Vagina (tissue), 2 donors: ENCODE measurements at regions not wholly inside any gene's neighbourhood (a gene's known extent, or its start where the extent isn't known, plus 50 kb on each side); places are given as distances from the start of the nearest gene placed in this dataset.

Experiments used
- POLR2AphosphoS5 ChIP-seq, 2 donors: sonication (generic); formaldehyde crosslinking; IDR thresholded peaks; one replicate each; pipeline ENCODE4 v1.9.0; 2017; ENCODE audit warnings: antibody characterized with exemption in 2 of 2, mild to moderate bottlenecking in 2 of 2, low read depth in 1 of 2; ENCODE audit not compliant: insufficient read depth in 1 of 2
- TF ChIP-seq, protein P1 (sequence below), 3 experiments: fragments of 450-650 bp in 2 of 3; fragments of 200-600 bp in 1 of 3; sonication (generic) in 1 of 3; IDR thresholded peaks; one replicate each; pipeline ENCODE4 v1.5.1; 2017 to 2019; ENCODE audit warnings: antibody characterized with exemption in 3 of 3, mild to moderate bottlenecking in 2 of 3, moderate library complexity in 2 of 3

DNA sequence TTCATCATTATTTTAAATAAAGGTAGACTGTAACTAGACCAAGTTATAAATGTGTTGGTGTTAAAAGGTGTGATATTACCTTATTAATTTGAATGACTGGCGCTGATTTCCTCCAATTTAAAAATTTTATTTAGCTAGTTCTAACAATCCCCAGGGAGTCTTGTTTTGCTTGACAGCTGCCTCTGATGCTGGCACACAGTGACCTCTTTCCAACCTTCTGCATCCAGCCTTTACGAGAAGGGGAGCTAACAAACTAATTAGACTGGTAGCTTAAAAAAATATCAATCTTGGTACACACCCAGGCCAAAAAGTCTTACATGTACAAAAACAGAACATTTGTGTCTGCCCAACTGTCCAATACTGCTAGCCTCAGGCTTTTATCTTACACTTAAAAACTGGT, 51.8 kb upstream of the ENPEP start:
- TF ChIP-seq, protein P1, sequence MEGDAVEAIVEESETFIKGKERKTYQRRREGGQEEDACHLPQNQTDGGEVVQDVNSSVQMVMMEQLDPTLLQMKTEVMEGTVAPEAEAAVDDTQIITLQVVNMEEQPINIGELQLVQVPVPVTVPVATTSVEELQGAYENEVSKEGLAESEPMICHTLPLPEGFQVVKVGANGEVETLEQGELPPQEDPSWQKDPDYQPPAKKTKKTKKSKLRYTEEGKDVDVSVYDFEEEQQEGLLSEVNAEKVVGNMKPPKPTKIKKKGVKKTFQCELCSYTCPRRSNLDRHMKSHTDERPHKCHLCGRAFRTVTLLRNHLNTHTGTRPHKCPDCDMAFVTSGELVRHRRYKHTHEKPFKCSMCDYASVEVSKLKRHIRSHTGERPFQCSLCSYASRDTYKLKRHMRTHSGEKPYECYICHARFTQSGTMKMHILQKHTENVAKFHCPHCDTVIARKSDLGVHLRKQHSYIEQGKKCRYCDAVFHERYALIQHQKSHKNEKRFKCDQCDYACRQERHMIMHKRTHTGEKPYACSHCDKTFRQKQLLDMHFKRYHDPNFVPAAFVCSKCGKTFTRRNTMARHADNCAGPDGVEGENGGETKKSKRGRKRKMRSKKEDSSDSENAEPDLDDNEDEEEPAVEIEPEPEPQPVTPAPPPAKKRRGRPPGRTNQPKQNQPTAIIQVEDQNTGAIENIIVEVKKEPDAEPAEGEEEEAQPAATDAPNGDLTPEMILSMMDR (IDR thresholded peaks at IDR 0.05): no peak
- TF ChIP-seq POLR2AphosphoS5 (IDR thresholded peaks at IDR 0.05; ENCODE audit: insufficient read depth in 1 of 2, low read depth in 1 of 2): no peak
